HG03039 (cell line): ENCODE measurements at regions not wholly inside any gene's neighbourhood (a gene's known extent, or its start where the extent isn't known, plus 50 kb on each side); places are given as distances from the start of the nearest gene placed in this dataset.
"Not testable (repeated sequence)": the region's sequence is repeated elsewhere in the genome, so short reads cannot be mapped to it uniquely, and the experiment has no call there.

ENCODE experiments used
- ATAC-seq: cut with Tn5 transposase; IDR thresholded peaks from one replicate; pipeline ENCODE4 v1.9.1; 2021; ENCODE audit warnings: mild to moderate bottlenecking, moderate library complexity; ENCODE audit not compliant: unreplicated experiment

- ATAC-seq, result no peak
These were observed 834.2 kb downstream of the STPG2 start for GRCh38 chr4:97309121-97309520.

GRCh38 chr4:97317201-97317600 lies 826.1 kb downstream of the STPG2 start:
- ATAC-seq, result no peak

GRCh38 chr4:97317671-97318070 lies 825.6 kb downstream of the STPG2 start:
- no peak for ATAC-seq

- ATAC-seq, result not testable (repeated sequence)
These were observed 817.5 kb downstream of the STPG2 start for GRCh38 chr4:97325751-97326150.

GRCh38 chr4:97330917-97331316 lies 812.4 kb downstream of the STPG2 start:
- ATAC-seq, result no peak

GRCh38 chr4:97334348-97334747 lies 808.9 kb downstream of the STPG2 start:
- no peak for ATAC-seq

- ATAC-seq, result no peak
These were observed 793.6 kb downstream of the STPG2 start for GRCh38 chr4:97349468-97350186.

- ATAC-seq, result no peak
These were observed 789.4 kb downstream of the STPG2 start for GRCh38 chr4:97353876-97354275.

- no peak for ATAC-seq
These were observed 783.5 kb downstream of the STPG2 start for GRCh38 chr4:97359826-97360225.

- no peak for ATAC-seq
These were observed 782.5 kb downstream of the STPG2 start for GRCh38 chr4:97360733-97361132.

GRCh38 chr4:97367878-97368277 lies 775.4 kb downstream of the STPG2 start:
- no peak for ATAC-seq

- ATAC-seq, result no peak
These were observed 772.7 kb downstream of the STPG2 start for GRCh38 chr4:97370568-97370967.

- ATAC-seq, result no peak
These were observed 768.8 kb downstream of the STPG2 start for GRCh38 chr4:97374526-97374925.

- no peak for ATAC-seq
These were observed 756.3 kb downstream of the STPG2 start for GRCh38 chr4:97386969-97387368.

- ATAC-seq, result no peak
These were observed 748.6 kb downstream of the STPG2 start for GRCh38 chr4:97394653-97395052.

GRCh38 chr4:97396097-97396496 lies 747.2 kb downstream of the STPG2 start:
- no peak for ATAC-seq

GRCh38 chr4:97396605-97397004 lies 746.7 kb downstream of the STPG2 start:
- no peak for ATAC-seq

- ATAC-seq, result no peak
These were observed 738.3 kb downstream of the STPG2 start for GRCh38 chr4:97404876-97405523.

GRCh38 chr4:97411356-97411755 lies 731.9 kb downstream of the STPG2 start:
- ATAC-seq, result no peak

- no peak for ATAC-seq
These were observed 730.9 kb downstream of the STPG2 start for GRCh38 chr4:97412331-97412730.

GRCh38 chr4:97414161-97414560 lies 729.1 kb downstream of the STPG2 start:
- no peak for ATAC-seq

- no peak for ATAC-seq
These were observed 710.7 kb downstream of the STPG2 start for GRCh38 chr4:97432551-97432950.
